ENCODE measurements at regions not wholly inside any gene's neighbourhood (a gene's known extent, or its start where the extent isn't known, plus 50 kb on each side); places are given as distances from the start of the nearest gene placed in this dataset.

DNA sequence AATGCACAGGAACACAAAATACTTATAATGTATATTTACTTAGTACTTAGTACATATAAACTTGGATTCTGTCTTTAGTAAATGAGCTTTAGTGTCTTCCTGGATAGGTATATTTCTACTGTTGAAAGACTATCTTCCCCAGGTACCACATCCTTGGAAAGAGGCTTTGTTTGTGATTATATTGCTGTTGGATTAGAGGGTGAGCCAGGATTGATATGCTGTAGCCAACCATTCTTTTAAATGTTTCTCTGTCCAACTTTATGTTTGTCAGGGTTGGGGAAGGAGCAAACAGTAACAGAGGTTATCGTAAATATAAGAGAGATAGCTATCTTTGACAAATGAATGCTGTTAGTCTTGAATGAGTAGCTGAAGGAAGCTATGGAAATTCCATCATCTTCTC lies 213.2 kb downstream of the SPRY1 start:
- ChIA-PET POLR2A (no interaction called here), CTCF (no interaction called here)
- ATAC-seq (no peak), DNase-seq (no peak)
- Mint-ChIP-seq H3K4me3 (no peak overlapping the region), H3K36me3 (peaks cover 0 to 3% (median 0%) of the 10 kb centered on the region in 5 donors), H3K27me3 (peaks cover 0 to 6% (median 0%) of the 10 kb centered on the region in 5 donors), H3K4me1 (peaks cover 7 to 16% (median 10%) of the 10 kb centered on the region in 7 donors), H3K9me3 (peaks cover 0 to 3% (median 0%) of the 10 kb centered on the region in 11 donors), H3K27ac (no peak overlapping the region)
- H3K4me3 ChIP-seq (ENCODE audit: low read length): no peak overlapping the region
- no peaks in the 10 kb centered on the region for H3K27me3 ChIP-seq (ENCODE audit: control insufficient read depth in 2 of 2, insufficient read depth in 2 of 2, low read length in 2 of 2)
- intact Hi-C loops (cut with micrococcal nuclease): no loop called here
- H3K27ac ChIP-seq (ENCODE audit: low read depth, low read length): no peak overlapping the region
- H3K36me3 ChIP-seq (ENCODE audit: control insufficient read depth in 2 of 3, insufficient read depth in 3 of 3, low read length in 3 of 3): no peaks in the 10 kb centered on the region
- no peaks in the 10 kb centered on the region for H3K9me3 ChIP-seq (ENCODE audit: control insufficient read depth in 2 of 3, low read length in 3 of 3)
- no peaks in the 10 kb centered on the region for H3K4me1 ChIP-seq (ENCODE audit: control insufficient read depth in 2 of 2, insufficient read depth in 2 of 2, low read length in 2 of 2)

DNA sequence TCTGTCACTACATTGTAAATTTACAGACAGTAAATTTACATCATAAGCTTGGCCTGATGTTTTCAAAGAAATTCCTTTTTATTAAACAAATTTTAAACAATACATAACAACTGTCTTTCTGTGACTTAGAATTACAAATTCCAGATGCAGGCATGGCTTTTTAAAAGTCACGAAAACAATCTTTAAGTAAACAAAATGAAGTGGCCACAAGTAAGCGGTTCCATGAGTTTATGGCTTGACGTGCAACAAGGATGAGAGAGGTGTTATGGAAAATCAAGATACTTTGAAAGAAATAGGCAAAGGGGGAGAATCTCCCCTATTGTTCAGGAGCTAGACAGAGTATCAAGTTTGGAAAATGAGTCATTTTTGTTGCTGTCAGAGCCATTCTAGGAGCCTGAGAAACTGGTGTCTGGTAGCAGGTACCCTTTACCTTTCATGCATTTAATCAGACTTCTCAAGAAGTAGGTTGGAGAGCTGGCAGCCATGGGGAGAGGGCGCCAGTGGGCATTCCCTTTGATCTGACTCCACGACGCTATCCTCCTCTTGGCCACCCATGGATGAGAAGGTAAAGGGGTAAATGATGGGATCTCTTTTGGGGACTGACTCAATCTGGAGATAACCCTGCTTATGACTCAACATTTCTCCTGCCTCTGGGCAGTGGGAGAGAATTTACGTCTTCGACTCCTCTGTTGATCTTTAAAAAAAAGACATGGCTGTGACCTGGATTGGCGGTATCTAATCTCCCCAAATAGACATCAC lies 217.2 kb downstream of the SPRY1 start:
- no peaks in the 10 kb centered on the region for H3K9me3 Mint-ChIP-seq
- ChIA-PET POLR2A (no interaction called here), CTCF (no interaction called here)
- peaks cover 5 to 21% (median 17%) of the 10 kb centered on the region in 7 donors for H3K4me1 Mint-ChIP-seq
- Histone ChIP-seq H3K27ac (ENCODE audit: low read depth, low read length) (no peak overlapping the region), H3K36me3 (ENCODE audit: control insufficient read depth in 2 of 3, insufficient read depth in 3 of 3, low read length in 3 of 3) (no peaks in the 10 kb centered on the region), H3K4me1 (ENCODE audit: control insufficient read depth in 2 of 2, insufficient read depth in 2 of 2, low read length in 2 of 2) (peaks cover 12% of the 10 kb centered on the region in 2 donors), H3K9me3 (ENCODE audit: control insufficient read depth in 2 of 3, low read length in 3 of 3) (no peaks in the 10 kb centered on the region), H3K4me3 (ENCODE audit: low read length) (no peak overlapping the region), H3K27me3 (ENCODE audit: control insufficient read depth in 2 of 2, insufficient read depth in 2 of 2, low read length in 2 of 2) (no peaks in the 10 kb centered on the region)
- H3K27ac Mint-ChIP-seq: no peak overlapping the region
- peaks cover 0 to 11% (median 0%) of the 10 kb centered on the region in 5 donors for H3K27me3 Mint-ChIP-seq
- no peak for ATAC-seq
- no peaks in the 10 kb centered on the region for H3K36me3 Mint-ChIP-seq
- intact Hi-C loops (cut with micrococcal nuclease): no loop called here
- H3K4me3 Mint-ChIP-seq: no peak overlapping the region
- DNase-seq: no peak

DNA sequence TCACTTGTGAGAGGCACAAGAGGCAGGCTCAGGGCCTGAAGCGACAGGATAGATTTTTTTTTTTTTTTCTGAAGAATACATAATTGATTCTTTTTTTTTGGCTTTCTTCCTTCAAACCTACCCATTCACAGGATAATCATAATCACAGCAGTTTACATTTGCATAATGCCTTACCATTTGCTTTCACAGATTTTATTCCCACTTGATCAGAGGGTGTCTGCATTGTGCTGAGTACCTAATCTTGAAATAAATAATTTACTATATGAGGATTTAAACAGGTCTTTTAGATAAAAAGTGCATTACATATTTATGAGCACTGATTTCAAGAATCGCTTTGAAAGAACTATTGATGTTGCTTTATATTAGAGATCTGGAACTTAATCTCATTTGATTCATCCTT lies 219.3 kb downstream of the SPRY1 start:
- H3K36me3 Mint-ChIP-seq: peaks cover 0 to 3% (median 0%) of the 10 kb centered on the region in 5 donors
- no peaks in the 10 kb centered on the region for H3K9me3 Mint-ChIP-seq
- Histone ChIP-seq H3K9me3 (ENCODE audit: control insufficient read depth in 2 of 3, low read length in 3 of 3) (no peaks in the 10 kb centered on the region), H3K27ac (ENCODE audit: low read depth, low read length) (no peak overlapping the region), H3K36me3 (ENCODE audit: control insufficient read depth in 2 of 3, insufficient read depth in 3 of 3, low read length in 3 of 3) (no peaks in the 10 kb centered on the region), H3K27me3 (ENCODE audit: control insufficient read depth in 2 of 2, insufficient read depth in 2 of 2, low read length in 2 of 2) (no peaks in the 10 kb centered on the region), H3K4me1 (ENCODE audit: control insufficient read depth in 2 of 2, insufficient read depth in 2 of 2, low read length in 2 of 2) (peaks cover 12% of the 10 kb centered on the region in 2 donors), H3K4me3 (ENCODE audit: low read length) (no peak overlapping the region)
- peaks cover 0 to 15% (median 0%) of the 10 kb centered on the region in 5 donors for H3K27me3 Mint-ChIP-seq
- no peak overlapping the region for H3K4me3 Mint-ChIP-seq
- H3K27ac Mint-ChIP-seq: peak overlapping the region in 1 of 9 donors; percentile 37
- ATAC-seq (no peak), DNase-seq (no peak)
- intact Hi-C loops (cut with micrococcal nuclease): loop anchor here in 1 of 2 donors (2.0 to 5.0 kb wide), 2 partner anchors 54 to 217 kb away; no protein-coding TSS in a partner anchor
- POLR2A ChIA-PET: no interaction called here
- peaks cover 5 to 21% (median 17%) of the 10 kb centered on the region in 7 donors for H3K4me1 Mint-ChIP-seq
- CTCF ChIA-PET: no interaction called here

DNA sequence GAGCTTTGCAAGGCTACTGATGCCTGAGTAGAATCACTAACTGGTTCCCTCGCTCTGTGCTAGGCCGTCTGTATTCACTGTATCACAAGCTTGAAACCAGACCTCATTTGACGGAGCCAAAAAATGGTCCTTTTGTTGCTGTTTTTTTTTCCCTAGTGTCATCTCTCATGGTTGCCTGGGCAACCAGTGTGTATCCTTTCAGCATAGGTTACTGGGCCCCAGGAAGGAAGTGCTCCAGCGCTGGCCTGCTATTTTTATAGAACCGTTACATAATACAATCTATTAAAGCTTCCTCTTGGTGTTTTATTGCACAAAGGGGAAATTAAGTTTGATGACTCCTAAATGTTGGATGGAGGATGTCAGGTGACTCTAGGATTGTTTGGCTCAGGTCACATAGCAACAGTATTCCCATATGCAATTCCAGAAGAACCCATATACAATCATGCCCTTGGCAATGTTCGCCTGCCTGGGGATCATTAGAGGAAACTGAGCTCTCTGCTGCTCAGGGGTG lies 220.4 kb downstream of the SPRY1 start:
- Mint-ChIP-seq H3K27ac (peak overlapping the region; percentile 37 to 92 (median 73)), H3K4me1 (peaks cover 5 to 21% (median 17%) of the 10 kb centered on the region in 7 donors), H3K36me3 (peaks cover 0 to 3% (median 0%) of the 10 kb centered on the region in 5 donors), H3K27me3 (peaks cover 0 to 16% (median 0%) of the 10 kb centered on the region in 5 donors), H3K9me3 (no peaks in the 10 kb centered on the region), H3K4me3 (peak overlapping the region in 7 of 10 donors; percentile 16 to 64 (median 41))
- Histone ChIP-seq H3K27ac (ENCODE audit: low read depth, low read length) (peak overlapping the region; percentile 8), H3K4me1 (ENCODE audit: control insufficient read depth in 2 of 2, insufficient read depth in 2 of 2, low read length in 2 of 2) (peaks cover 12% of the 10 kb centered on the region in 2 donors), H3K9me3 (ENCODE audit: control insufficient read depth in 2 of 3, low read length in 3 of 3) (no peaks in the 10 kb centered on the region), H3K36me3 (ENCODE audit: control insufficient read depth in 2 of 3, insufficient read depth in 3 of 3, low read length in 3 of 3) (no peaks in the 10 kb centered on the region), H3K27me3 (ENCODE audit: control insufficient read depth in 2 of 2, insufficient read depth in 2 of 2, low read length in 2 of 2) (no peaks in the 10 kb centered on the region), H3K4me3 (ENCODE audit: low read length) (no peak overlapping the region)
- peak; percentile 94 for ATAC-seq
- peak in 7 of 9 donors; percentile 34 to 75 (median 62) for DNase-seq
- POLR2A ChIA-PET: no interaction called here
- intact Hi-C loops (cut with micrococcal nuclease): loop anchor here (1.0 to 5.0 kb wide), 4 partner anchors 17 to 221 kb away; partner anchors contain the start of gene SPRY1 (in 1 of the 2)
- CTCF ChIA-PET: interaction anchor here (0.6 to 0.7 kb wide), 2 partner anchors 9 to 43 kb away, joined by 5 to 6 read pairs; no protein-coding TSS in a partner anchor

DNA sequence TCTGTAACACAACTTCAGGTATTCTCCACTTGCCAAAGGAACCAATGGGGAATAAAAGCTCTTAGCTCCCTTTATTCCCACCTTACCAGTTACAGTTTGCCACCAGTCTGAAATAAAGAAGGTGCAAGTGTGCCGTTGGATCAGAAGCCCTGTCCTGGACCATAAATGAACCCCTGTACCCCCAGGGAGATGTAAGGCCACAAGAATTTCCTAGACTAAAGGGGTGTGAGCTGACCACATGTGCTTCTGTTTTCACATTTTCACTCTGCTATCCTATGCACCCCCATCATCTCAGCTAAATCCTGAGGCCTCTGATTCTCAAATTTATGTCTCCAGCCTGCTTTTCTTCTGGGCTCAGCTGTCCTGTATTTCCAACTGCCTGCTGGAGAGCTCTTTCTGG lies 221.2 kb downstream of the SPRY1 start:
- Histone ChIP-seq H3K36me3 (ENCODE audit: control insufficient read depth in 2 of 3, insufficient read depth in 3 of 3, low read length in 3 of 3) (no peaks in the 10 kb centered on the region), H3K9me3 (ENCODE audit: control insufficient read depth in 2 of 3, low read length in 3 of 3) (no peaks in the 10 kb centered on the region), H3K4me1 (ENCODE audit: control insufficient read depth in 2 of 2, insufficient read depth in 2 of 2, low read length in 2 of 2) (peaks cover 12% of the 10 kb centered on the region in 2 donors), H3K27me3 (ENCODE audit: control insufficient read depth in 2 of 2, insufficient read depth in 2 of 2, low read length in 2 of 2) (no peaks in the 10 kb centered on the region), H3K27ac (ENCODE audit: low read depth, low read length) (no peak overlapping the region), H3K4me3 (ENCODE audit: low read length) (no peak overlapping the region)
- POLR2A ChIA-PET: no interaction called here
- ATAC-seq: no peak
- Mint-ChIP-seq H3K4me3 (no peak overlapping the region), H3K27ac (peak overlapping the region in 7 of 9 donors; percentile 50 to 88 (median 69)), H3K36me3 (peaks cover 0 to 3% (median 0%) of the 10 kb centered on the region in 5 donors), H3K27me3 (peaks cover 0 to 16% (median 0%) of the 10 kb centered on the region in 5 donors), H3K4me1 (peaks cover 5 to 21% (median 17%) of the 10 kb centered on the region in 7 donors), H3K9me3 (no peaks in the 10 kb centered on the region)
- no peak for DNase-seq
- CTCF ChIA-PET: no interaction called here
- intact Hi-C loops (cut with micrococcal nuclease): loop anchor here (1.0 to 5.0 kb wide), 4 partner anchors 17 to 221 kb away; partner anchors contain the start of gene SPRY1 (in 1 of the 2)

DNA sequence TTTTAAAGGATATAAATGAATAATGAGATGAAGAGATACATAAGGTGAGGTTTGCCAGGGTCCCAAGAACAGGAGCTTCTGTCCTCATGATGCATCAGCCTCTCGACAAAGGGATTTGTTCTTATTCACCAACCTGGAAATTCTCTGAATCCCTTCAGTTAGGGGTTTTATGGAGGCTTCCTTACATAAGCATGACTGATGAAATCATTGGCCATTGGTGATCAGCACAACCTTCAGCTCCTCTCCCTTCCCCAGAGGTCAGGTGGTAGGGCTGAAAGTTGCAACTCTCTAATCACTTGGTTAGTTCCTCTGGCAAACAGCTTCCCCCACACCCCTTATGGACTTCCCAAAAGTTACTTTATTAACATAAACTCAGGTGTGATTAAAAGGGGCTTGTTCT lies 222.0 kb downstream of the SPRY1 start:
- peaks cover 0 to 3% (median 0%) of the 10 kb centered on the region in 5 donors for H3K36me3 Mint-ChIP-seq
- CTCF ChIA-PET: interaction anchor here (1.0 kb wide), 1 partner anchor 54 kb away, joined by 3 read pairs; no protein-coding TSS in a partner anchor
- no peak for DNase-seq
- no peaks in the 10 kb centered on the region for H3K9me3 Mint-ChIP-seq
- Histone ChIP-seq H3K27me3 (ENCODE audit: control insufficient read depth in 2 of 2, insufficient read depth in 2 of 2, low read length in 2 of 2) (no peaks in the 10 kb centered on the region), H3K9me3 (ENCODE audit: control insufficient read depth in 2 of 3, low read length in 3 of 3) (no peaks in the 10 kb centered on the region), H3K4me1 (ENCODE audit: control insufficient read depth in 2 of 2, insufficient read depth in 2 of 2, low read length in 2 of 2) (peaks cover 12% of the 10 kb centered on the region in 2 donors), H3K36me3 (ENCODE audit: control insufficient read depth in 2 of 3, insufficient read depth in 3 of 3, low read length in 3 of 3) (no peaks in the 10 kb centered on the region), H3K27ac (ENCODE audit: low read depth, low read length) (no peak overlapping the region), H3K4me3 (ENCODE audit: low read length) (no peak overlapping the region)
- H3K4me1 Mint-ChIP-seq: peaks cover 5 to 21% (median 17%) of the 10 kb centered on the region in 7 donors
- no peak overlapping the region for H3K4me3 Mint-ChIP-seq
- POLR2A ChIA-PET: interaction anchor here (0.9 kb wide), 1 partner anchor 198 kb away, joined by 3 read pairs; no protein-coding TSS in a partner anchor
- intact Hi-C loops (cut with micrococcal nuclease): loop anchor here in 1 of 2 donors (5.0 kb wide), 1 partner anchor 56 kb away; no protein-coding TSS in a partner anchor
- peak overlapping the region in 3 of 9 donors; percentile 50 to 83 (median 69) for H3K27ac Mint-ChIP-seq
- no peak for ATAC-seq
- H3K27me3 Mint-ChIP-seq: peaks cover 0 to 14% (median 0%) of the 10 kb centered on the region in 5 donors

Measured in naive thymus-derived CD4-positive, alpha-beta T cell (primary cell).